HepG2 (cell line): ENCODE measurements at regions not wholly inside any gene's neighbourhood (a gene's known extent, or its start where the extent isn't known, plus 50 kb on each side); places are given as distances from the start of the nearest gene placed in this dataset.

Experiments
- ATAC-seq: fragments of 200-7000 bp; cut with Tn5 transposase; 3 replicates; pipeline ENCODE4 v1.9.1; 2020; ENCODE audit warnings: mild to moderate bottlenecking, moderate library complexity
- BruUV-seq: library from RNA; stranded (reverse); fragments of 400-500 nt; replicated peaks from 2 replicates; lab custom pipeline; 2021; lab: Mats Ljungman, UMichigan
- CTCF ChIA-PET: fragments of 300-600 bp; formaldehyde crosslinking; extraction: SDS; loops from one replicate; lab custom pipeline; 2021; ENCODE audit warnings: low total read pairs, inconsistent platforms, low intra/inter-chr PET ratio; lab: Yijun Ruan, JAX
- POLR2A ChIA-PET: fragments of 350-600 bp; sonication (Branson Sonifier 250); formaldehyde crosslinking; loops from one replicate; lab custom pipeline; 2020; ENCODE audit warnings: antibody characterized with exemption, inconsistent platforms; lab: Yijun Ruan, JAX
- DNase-seq: peaks from one replicate; pipeline ENCODE4 v3.0.0-alpha.2; 2015; ENCODE audit warnings: low spot score
- FAIRE-seq: peaks from 3 replicates; lab custom pipeline; 2011; peaks lifted over from hg19 to GRCh38; lab: Jason Lieb, UNC
- H2AFZ ChIP-seq: one replicate; pipeline ENCODE4 v1.6.1; 2011; ENCODE audit warnings: low read length, inconsistent platforms
- H3K27ac ChIP-seq: fragments of 300-600 bp; 3 replicates; pipeline ENCODE4 v1.8.0; 2011; ENCODE audit warnings: mixed run types, mild to moderate bottlenecking, mixed read lengths, low read length, inconsistent platforms; ENCODE audit not compliant: insufficient read depth; ENCODE audit errors: extremely low read length
- H3K27me3 ChIP-seq, 2 experiments: fragments of 200-600 bp in 1 of 2; 2 replicates in 1 of 2; 3 replicates in 1 of 2; pipeline versions ENCODE4 v1.6.0 to v1.8.0; 2011; ENCODE audit warnings: low read length in 2 of 2, mild to moderate bottlenecking in 2 of 2, moderate library complexity in 2 of 2, inconsistent platforms in 1 of 2; ENCODE audit not compliant: insufficient read depth in 2 of 2, control insufficient read depth in 1 of 2
- H3K36me3 ChIP-seq, 2 experiments: fragments of 200-600 bp in 1 of 2; replicated peaks in 1 of 2; 2 replicates in 1 of 2; 3 replicates in 1 of 2; pipeline versions ENCODE4 v1.5.1 to v1.8.0; 2011; ENCODE audit warnings: low read length in 2 of 2, inconsistent platforms in 1 of 2; ENCODE audit not compliant: insufficient read depth in 2 of 2, control insufficient read depth in 1 of 2
- H3K4me1 ChIP-seq: 2 replicates; pipeline ENCODE4 v1.5.1; 2012; ENCODE audit warnings: low read length, inconsistent platforms; ENCODE audit not compliant: insufficient read depth
- H3K4me2 ChIP-seq: 2 replicates; pipeline ENCODE4 v1.6.0; 2011; ENCODE audit warnings: low read depth, low read length, inconsistent platforms
- H3K4me3 ChIP-seq, 3 experiments: fragments of 200-600 bp in 1 of 3; sonication (generic), shearing (Covaris generic) in 1 of 3; replicated peaks in 1 of 3; 2 replicates each; pipeline ENCODE4 v1.5.1; 2011 to 2016; ENCODE audit warnings: low read length in 3 of 3, inconsistent platforms in 2 of 3, low read depth in 2 of 3, mild to moderate bottlenecking in 2 of 3, control low read depth in 1 of 3, mixed read lengths in 1 of 3; ENCODE audit not compliant: insufficient read depth in 1 of 3
- H3K79me2 ChIP-seq: one replicate; pipeline ENCODE4 v1.6.1; 2011; ENCODE audit warnings: low read length, inconsistent platforms; ENCODE audit not compliant: insufficient read depth
- H3K9ac ChIP-seq: 2 replicates; pipeline ENCODE4 v1.6.0; 2011; ENCODE audit warnings: mild to moderate bottlenecking, low read depth, low read length, inconsistent platforms; ENCODE audit not compliant: insufficient read depth
- H3K9me3 ChIP-seq: 2 replicates; pipeline ENCODE4 v1.5.1; 2012; ENCODE audit warnings: mild to moderate bottlenecking, low read length
- H4K20me1 ChIP-seq: 2 replicates; pipeline ENCODE4 v1.6.0; 2011; ENCODE audit warnings: inconsistent platforms, mild to moderate bottlenecking, low read length, moderate library complexity; ENCODE audit not compliant: insufficient read depth
- BCL6 ChIP-seq: IDR thresholded peaks from 2 replicates; pipeline ENCODE4 v1.6.1; 2016; ENCODE audit warnings: missing genetic modification reagents, missing compliant biosample characterization
- NAIF1 ChIP-seq: sonication (generic); formaldehyde crosslinking; IDR thresholded peaks from 2 replicates; pipeline ENCODE4 v1.5.0; 2020; ENCODE audit warnings: mild to moderate bottlenecking, missing genetic modification reagents, borderline replicate concordance
- NR2C2 ChIP-seq: sonication (generic); formaldehyde crosslinking; IDR thresholded peaks from 2 replicates; pipeline ENCODE4 v1.4.0; 2020; ENCODE audit warnings: missing genetic modification reagents, mild to moderate bottlenecking, moderate library complexity, borderline replicate concordance
- RAD51 ChIP-seq: fragments of 450-650 bp; IDR thresholded peaks from 2 replicates; pipeline ENCODE4 v1.6.1; 2016; ENCODE audit warnings: borderline replicate concordance
- THAP11 ChIP-seq: IDR thresholded peaks from 2 replicates; pipeline ENCODE4 v1.6.1; 2016; ENCODE audit warnings: missing biosample characterization, missing genetic modification reagents
- ZNF10 ChIP-seq: sonication (generic); formaldehyde crosslinking; IDR thresholded peaks from 2 replicates; pipeline ENCODE4 v1.4.0; 2020; ENCODE audit warnings: mild to moderate bottlenecking, low read depth, missing genetic modification reagents, borderline replicate concordance
- ZNF335 ChIP-seq: sonication (generic); formaldehyde crosslinking; IDR thresholded peaks from 2 replicates; pipeline ENCODE4 v1.4.0; 2020; ENCODE audit warnings: missing genetic modification reagents
- ZNF484 ChIP-seq: sonication (generic); formaldehyde crosslinking; IDR thresholded peaks from 2 replicates; pipeline ENCODE4 v1.5.1; 2020; ENCODE audit warnings: mild to moderate bottlenecking, low read depth, missing genetic modification reagents, borderline replicate concordance
- ZNF644 ChIP-seq: IDR thresholded peaks from 2 replicates; pipeline ENCODE4 v1.6.1; 2016; ENCODE audit warnings: low read depth
- WGBS: methylation state at CpG from one replicate; pipeline ENCODE4 v1.1.6; 2017; ENCODE audit warnings: low lambda C conversion rate; 5-methylcytosine and 5-hydroxymethylcytosine counted together
- in situ Hi-C: cut with HindIII; loops from 2 replicates; pipeline ENCODE4 v1.10.0; 2017; ENCODE audit warnings: low pct_unique_long_range_greater_than_20kb; ENCODE audit not compliant: extremely low pct_ligation_motif_present
- intact Hi-C: fragments of 100-400 bp; cut with micrococcal nuclease; formaldehyde crosslinking; loops from one replicate; pipeline ENCODE4 v1.10.0; 2022; ENCODE audit not compliant: unreplicated experiment
- TF ChIP-seq, protein P1 (sequence below), 2 experiments: fragments of 450-650 bp in 1 of 2; sonication (generic) in 1 of 2; formaldehyde crosslinking; IDR thresholded peaks; 2 replicates each; pipeline versions ENCODE4 v1.5.0 to v1.8.0; 2020 to 2022; ENCODE audit warnings: mild to moderate bottlenecking in 1 of 2, missing genetic modification reagents in 1 of 2
- TF ChIP-seq, protein P2 (sequence below): IDR thresholded peaks from 2 replicates; pipeline ENCODE4 v1.6.1; 2018; ENCODE audit warnings: missing genetic modification reagents
- TF ChIP-seq, protein P3 (sequence below): IDR thresholded peaks from 2 replicates; pipeline ENCODE4 v1.6.1; 2016; ENCODE audit warnings: mild to moderate bottlenecking

DNA sequence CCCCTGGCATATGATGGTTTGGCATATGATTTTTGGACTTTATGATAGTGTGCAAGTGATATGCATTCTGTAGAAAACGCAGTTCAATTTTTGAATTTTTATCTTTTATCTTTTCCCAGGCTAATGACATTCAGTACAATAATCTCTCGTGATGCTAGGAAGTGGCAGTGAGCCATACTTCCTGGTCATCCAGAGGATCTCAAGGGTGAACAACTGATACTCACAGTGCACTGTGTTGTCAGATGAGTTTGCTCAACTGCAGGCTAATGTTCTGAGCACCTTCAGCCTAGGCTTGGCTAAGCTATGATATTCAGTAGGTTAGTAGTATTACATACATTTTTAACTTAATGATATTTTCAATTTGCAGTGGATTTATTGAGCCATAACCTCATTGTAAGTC is 405.3 kb downstream of the PCDH7 start:
- ATAC-seq, result no peak
- Histone ChIP-seq H3K4me2 (no peak overlapping the region), H3K79me2 (no peaks in the 10 kb centered on the region), H3K4me1 (no peaks in the 10 kb centered on the region), H4K20me1 (no peaks in the 10 kb centered on the region), H2AFZ (no peak overlapping the region), H3K4me3 (no peak overlapping the region), H3K9ac (no peak overlapping the region), H3K9me3 (no peaks in the 10 kb centered on the region), H3K27ac (no peak overlapping the region), H3K36me3 (no peaks in the 10 kb centered on the region), H3K27me3 (no peaks in the 10 kb centered on the region; a peak in 1 of 5 replicates)
- intact Hi-C loops (no loop called here), in situ Hi-C loops (no loop called here)
- no peak for TF ChIP-seq THAP11 (CRISPR knock-in tag)
- no peak for TF ChIP-seq BCL6
- no peak for TF ChIP-seq ZNF10
- no peak for TF ChIP-seq NAIF1 (CRISPR knock-in tag)
- TF ChIP-seq, protein P1, sequence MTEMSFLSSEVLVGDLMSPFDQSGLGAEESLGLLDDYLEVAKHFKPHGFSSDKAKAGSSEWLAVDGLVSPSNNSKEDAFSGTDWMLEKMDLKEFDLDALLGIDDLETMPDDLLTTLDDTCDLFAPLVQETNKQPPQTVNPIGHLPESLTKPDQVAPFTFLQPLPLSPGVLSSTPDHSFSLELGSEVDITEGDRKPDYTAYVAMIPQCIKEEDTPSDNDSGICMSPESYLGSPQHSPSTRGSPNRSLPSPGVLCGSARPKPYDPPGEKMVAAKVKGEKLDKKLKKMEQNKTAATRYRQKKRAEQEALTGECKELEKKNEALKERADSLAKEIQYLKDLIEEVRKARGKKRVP (CRISPR knock-in tag; IDR thresholded peaks at IDR 0.05), result no peak
- TF ChIP-seq ZNF644 (CRISPR knock-in tag), result no peak
- DNase-seq, result no peak
- CTCF ChIA-PET, result no interaction called here
- no TSS peak for BruUV-seq
- FAIRE-seq, result no peak
- 0% methylated on average over 2 of the region's 2 CpGs for WGBS
- POLR2A ChIA-PET, result no interaction called here

DNA sequence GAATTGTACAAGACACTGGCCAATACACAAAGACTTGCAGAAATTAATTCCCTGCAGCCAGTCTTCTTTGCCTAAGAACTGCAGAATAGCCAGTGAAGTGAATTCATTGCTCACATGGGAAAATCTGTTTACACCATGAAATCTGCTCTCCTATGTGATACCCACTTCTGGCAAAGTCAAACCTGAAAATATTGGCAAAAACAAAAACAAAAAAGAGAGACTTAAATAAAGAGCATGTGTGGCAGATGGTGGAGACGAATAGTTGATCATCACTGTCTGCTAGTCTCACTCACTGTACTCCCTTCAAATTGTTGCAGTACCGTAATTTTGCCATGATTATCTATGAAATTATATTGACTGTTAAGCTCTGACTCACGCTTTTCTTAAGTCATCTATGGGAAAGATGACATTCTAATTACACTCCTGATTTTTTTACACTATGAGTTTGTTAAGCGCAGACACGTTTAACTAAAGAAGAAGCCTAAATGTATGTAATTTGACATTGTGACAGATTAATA is 406.8 kb downstream of the PCDH7 start:
- FAIRE-seq (no peak), DNase-seq (no peak), ATAC-seq (no peak)
- Histone ChIP-seq H3K9ac (no peak overlapping the region), H3K4me2 (no peak overlapping the region), H3K4me1 (no peaks in the 10 kb centered on the region), H3K9me3 (no peaks in the 10 kb centered on the region), H2AFZ (no peak overlapping the region), H3K36me3 (no peaks in the 10 kb centered on the region), H3K27ac (no peak overlapping the region), H4K20me1 (no peaks in the 10 kb centered on the region), H3K27me3 (no peaks in the 10 kb centered on the region; a peak in 1 of 5 replicates), H3K79me2 (no peaks in the 10 kb centered on the region), H3K4me3 (no peak overlapping the region)
- in situ Hi-C loops, result no loop called here
- BruUV-seq, result no TSS peak
- intact Hi-C loops, result no loop called here
- 23% methylated on average over 5 of the region's 5 CpGs for WGBS
- ChIA-PET CTCF (no interaction called here), POLR2A (no interaction called here)
- TF ChIP-seq, protein P2, sequence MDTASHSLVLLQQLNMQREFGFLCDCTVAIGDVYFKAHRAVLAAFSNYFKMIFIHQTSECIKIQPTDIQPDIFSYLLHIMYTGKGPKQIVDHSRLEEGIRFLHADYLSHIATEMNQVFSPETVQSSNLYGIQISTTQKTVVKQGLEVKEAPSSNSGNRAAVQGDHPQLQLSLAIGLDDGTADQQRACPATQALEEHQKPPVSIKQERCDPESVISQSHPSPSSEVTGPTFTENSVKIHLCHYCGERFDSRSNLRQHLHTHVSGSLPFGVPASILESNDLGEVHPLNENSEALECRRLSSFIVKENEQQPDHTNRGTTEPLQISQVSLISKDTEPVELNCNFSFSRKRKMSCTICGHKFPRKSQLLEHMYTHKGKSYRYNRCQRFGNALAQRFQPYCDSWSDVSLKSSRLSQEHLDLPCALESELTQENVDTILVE (CRISPR knock-in tag), result no peak
- TF ChIP-seq, protein P3, sequence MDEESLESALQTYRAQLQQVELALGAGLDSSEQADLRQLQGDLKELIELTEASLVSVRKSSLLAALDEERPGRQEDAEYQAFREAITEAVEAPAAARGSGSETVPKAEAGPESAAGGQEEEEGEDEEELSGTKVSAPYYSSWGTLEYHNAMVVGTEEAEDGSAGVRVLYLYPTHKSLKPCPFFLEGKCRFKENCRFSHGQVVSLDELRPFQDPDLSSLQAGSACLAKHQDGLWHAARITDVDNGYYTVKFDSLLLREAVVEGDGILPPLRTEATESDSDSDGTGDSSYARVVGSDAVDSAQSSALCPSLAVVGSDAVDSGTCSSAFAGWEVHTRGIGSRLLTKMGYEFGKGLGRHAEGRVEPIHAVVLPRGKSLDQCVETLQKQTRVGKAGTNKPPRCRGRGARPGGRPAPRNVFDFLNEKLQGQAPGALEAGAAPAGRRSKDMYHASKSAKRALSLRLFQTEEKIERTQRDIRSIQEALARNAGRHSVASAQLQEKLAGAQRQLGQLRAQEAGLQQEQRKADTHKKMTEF, result no peak
- TF ChIP-seq NR2C2 (no peak), RAD51 (no peak), ZNF335 (CRISPR knock-in tag) (no peak), ZNF484 (CRISPR knock-in tag) (no peak)
